PC-9 (cell line): ENCODE measurements at regions not wholly inside any gene's neighbourhood (a gene's known extent, or its start where the extent isn't known, plus 50 kb on each side); places are given as distances from the start of the nearest gene placed in this dataset.

Experiments
- EZH2 ChIP-seq: fragments of 200-600 bp; sonication (generic); IDR thresholded peaks from 2 replicates; pipeline ENCODE4 v1.8.0; 2017; ENCODE audit warnings: antibody characterized with exemption, low read depth
- TF ChIP-seq, protein P1 (sequence below): fragments of 200-600 bp; sonication (generic); conservative IDR thresholded peaks from 2 replicates; pipeline ENCODE4 v1.6.1; 2017; ENCODE audit warnings: mixed run types, antibody characterized with exemption, mild to moderate bottlenecking, moderate library complexity

DNA sequence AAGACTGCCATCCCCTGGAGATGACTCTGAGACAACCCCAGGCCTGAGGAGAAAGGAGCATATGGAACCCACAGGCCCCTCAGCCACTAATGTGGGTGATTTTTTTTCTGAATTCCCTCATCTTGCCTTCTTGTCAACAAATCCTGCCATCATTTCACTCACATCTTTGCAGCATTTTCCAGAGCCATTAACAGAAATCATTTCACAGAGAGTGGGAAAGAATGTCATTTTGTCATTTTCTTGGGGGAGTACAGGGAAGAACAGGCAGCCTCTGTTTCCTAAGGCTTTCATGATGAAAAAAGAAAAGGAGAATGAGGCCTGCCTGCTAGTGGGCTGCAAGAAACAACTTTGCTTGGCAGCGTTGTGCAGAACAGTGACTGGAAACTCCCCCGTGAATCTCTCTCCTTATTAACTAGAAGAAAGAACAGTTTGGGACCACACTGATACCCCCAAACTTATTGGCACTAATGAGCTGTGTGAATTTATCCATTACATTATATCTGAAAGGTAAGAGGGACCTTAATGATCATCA, 1464.6 kb upstream of the CELF4 start:
- TF ChIP-seq, protein P1, sequence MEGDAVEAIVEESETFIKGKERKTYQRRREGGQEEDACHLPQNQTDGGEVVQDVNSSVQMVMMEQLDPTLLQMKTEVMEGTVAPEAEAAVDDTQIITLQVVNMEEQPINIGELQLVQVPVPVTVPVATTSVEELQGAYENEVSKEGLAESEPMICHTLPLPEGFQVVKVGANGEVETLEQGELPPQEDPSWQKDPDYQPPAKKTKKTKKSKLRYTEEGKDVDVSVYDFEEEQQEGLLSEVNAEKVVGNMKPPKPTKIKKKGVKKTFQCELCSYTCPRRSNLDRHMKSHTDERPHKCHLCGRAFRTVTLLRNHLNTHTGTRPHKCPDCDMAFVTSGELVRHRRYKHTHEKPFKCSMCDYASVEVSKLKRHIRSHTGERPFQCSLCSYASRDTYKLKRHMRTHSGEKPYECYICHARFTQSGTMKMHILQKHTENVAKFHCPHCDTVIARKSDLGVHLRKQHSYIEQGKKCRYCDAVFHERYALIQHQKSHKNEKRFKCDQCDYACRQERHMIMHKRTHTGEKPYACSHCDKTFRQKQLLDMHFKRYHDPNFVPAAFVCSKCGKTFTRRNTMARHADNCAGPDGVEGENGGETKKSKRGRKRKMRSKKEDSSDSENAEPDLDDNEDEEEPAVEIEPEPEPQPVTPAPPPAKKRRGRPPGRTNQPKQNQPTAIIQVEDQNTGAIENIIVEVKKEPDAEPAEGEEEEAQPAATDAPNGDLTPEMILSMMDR = no peak
- no peak for TF ChIP-seq EZH2
